Coronary artery (tissue), 2 donors: ENCODE measurements at regions not wholly inside any gene's neighbourhood (a gene's known extent, or its start where the extent isn't known, plus 50 kb on each side); places are given as distances from the start of the nearest gene placed in this dataset.
"Not testable (repeated sequence)": the region's sequence is repeated elsewhere in the genome, so short reads cannot be mapped to it uniquely, and the experiment has no call there.

Experiments used
- DNase-seq: peaks from one replicate; pipeline ENCODE4 v3.0.0-alpha.2; 2017; ENCODE audit warnings: low spot score
- H3K27ac ChIP-seq, 2 donors: fragments of 200-600 bp; sonication (generic); one replicate each; pipeline ENCODE4 v1.5.1; 2016 to 2019
- H3K4me3 ChIP-seq: fragments of 200-600 bp; sonication (generic); 2 replicates; pipeline ENCODE4 v1.5.1; 2016; ENCODE audit warnings: mild to moderate bottlenecking, moderate library complexity
- TF ChIP-seq, protein P1 (sequence below): fragments of 200-600 bp; sonication (generic); IDR thresholded peaks from one replicate; pipeline ENCODE4 v1.5.1; 2019; ENCODE audit warnings: antibody characterized with exemption

DNA sequence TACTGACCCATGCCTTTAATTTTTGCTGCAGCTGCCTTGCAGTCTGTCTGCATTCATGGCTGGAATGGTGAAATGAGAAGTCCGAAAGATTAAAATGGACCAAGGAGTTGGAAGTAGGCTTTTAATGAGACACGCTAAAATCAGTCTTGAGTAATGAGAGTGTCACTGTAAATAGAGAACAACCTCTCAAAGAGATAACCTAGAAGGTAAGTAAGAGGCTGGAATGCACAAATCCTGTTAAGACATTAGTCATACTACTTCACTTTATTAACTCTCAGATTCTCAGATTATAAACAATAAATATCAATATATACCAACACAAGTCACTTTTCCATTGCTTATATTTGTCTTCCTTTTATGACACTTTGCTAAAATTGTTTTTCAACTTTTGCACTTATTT is 880.6 kb upstream of the C9orf72 start:
- TF ChIP-seq, protein P1, sequence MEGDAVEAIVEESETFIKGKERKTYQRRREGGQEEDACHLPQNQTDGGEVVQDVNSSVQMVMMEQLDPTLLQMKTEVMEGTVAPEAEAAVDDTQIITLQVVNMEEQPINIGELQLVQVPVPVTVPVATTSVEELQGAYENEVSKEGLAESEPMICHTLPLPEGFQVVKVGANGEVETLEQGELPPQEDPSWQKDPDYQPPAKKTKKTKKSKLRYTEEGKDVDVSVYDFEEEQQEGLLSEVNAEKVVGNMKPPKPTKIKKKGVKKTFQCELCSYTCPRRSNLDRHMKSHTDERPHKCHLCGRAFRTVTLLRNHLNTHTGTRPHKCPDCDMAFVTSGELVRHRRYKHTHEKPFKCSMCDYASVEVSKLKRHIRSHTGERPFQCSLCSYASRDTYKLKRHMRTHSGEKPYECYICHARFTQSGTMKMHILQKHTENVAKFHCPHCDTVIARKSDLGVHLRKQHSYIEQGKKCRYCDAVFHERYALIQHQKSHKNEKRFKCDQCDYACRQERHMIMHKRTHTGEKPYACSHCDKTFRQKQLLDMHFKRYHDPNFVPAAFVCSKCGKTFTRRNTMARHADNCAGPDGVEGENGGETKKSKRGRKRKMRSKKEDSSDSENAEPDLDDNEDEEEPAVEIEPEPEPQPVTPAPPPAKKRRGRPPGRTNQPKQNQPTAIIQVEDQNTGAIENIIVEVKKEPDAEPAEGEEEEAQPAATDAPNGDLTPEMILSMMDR = no peak

DNA sequence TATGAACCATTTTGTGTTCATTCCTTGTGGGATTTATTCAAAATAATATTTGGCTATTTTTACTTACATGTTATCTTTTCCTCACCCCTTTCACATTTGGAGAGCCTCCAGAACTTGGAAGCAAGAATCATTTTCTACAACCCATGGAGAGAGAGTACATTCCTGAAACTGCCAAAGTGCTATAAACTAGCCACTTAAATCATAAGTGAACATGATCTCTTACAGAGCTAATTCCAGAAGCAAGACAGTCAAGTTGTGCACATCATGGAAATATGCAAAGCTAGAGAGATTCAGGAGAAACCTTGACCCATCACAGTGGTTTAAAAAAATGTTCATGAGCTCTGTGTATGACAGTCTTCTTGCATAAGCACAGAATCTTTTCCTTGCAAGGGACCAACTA is 883.6 kb upstream of the C9orf72 start:
- TF ChIP-seq, protein P1 = no peak
- H3K4me3 ChIP-seq = no peak overlapping the region
- H3K27ac ChIP-seq = no peak overlapping the region
- no peak for DNase-seq

More for the DNA sequence above, 880.6 kb upstream of the C9orf72 start:
- DNase-seq = no peak
- H3K4me3 ChIP-seq = no peak overlapping the region
- no peak overlapping the region for H3K27ac ChIP-seq

DNA sequence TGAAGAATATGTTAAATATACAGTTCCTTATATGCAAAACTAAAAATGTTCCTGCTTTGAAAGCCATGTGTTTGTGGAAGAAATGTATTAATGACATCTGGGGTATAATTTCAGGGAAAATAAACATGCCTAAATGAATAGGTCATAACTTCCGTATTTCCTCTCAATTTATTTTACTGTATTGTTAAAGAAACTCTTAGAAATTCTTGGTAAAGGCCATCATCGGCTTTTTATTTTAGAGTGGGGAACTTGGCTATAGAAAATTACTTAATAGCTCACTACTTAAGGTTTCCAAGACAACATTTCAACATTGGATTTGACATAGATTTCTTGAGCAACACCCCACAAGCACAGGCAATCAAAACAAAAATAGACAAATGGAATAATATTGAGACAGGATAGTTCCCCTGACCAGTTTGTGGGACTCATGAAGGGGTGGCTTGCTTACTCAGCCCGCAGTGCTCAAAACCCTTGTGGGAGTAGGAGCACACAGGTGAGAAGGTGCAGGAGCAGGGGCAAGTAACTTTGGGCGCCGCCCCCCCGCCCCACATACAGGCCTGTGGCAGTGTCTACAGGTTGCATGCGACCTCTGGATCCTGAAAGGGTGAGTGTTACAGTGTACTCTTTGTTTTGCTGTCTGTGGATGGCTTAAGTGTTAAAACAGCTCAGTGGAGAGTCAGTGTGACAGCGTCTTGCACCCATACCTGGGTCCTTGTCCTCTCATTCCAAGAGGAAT is 891.4 kb upstream of the C9orf72 start:
- TF ChIP-seq, protein P1 = no peak
- DNase-seq = no peak
- Histone ChIP-seq H3K27ac (no peak overlapping the region), H3K4me3 (no peak overlapping the region)

DNA sequence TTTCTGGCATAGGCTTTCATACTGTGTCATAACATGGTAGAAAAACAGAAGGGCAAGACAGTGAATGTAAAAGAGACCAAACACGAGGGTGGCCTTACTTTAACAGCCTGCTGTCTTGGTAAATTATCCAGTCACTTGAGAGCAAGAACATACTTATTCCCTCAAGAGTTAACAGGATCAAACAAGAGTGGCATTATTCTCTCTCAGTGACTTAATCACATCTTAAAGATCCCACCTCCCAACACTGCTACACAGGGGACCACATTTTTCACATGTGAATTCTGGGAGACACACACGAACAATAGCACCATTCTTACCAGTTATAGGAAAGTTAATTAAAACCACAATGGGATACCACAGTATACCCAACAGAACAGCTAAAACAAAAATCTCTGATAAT is 898.0 kb upstream of the C9orf72 start:
- TF ChIP-seq, protein P1 = no peak
- Histone ChIP-seq H3K4me3 (no peak overlapping the region), H3K27ac (no peak overlapping the region)
- DNase-seq = no peak

GRCh38 chr9:28487561-28487960 is 914.3 kb upstream of the C9orf72 start:
- H3K4me3 ChIP-seq = no peak overlapping the region
- no peak overlapping the region for H3K27ac ChIP-seq
- DNase-seq = no peak
- TF ChIP-seq, protein P1 = no peak

DNA sequence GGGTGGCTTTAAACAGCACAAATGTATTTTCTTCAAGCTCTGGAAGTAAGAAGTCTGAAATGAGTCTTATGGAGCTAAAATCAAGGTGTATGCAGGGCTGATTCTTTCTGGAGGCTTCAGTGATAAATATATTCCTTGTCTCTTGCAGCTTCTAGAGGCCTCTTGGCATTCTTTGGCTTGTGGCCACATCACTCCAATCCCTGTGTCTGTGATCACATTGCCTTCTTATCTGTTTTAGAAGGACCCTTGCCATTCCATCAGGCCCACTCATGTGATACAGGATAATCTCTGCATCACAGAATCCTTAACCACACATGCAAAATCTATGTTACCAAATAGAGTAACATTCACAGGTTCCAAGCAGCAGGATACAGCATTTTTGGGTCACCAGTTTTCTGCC is 917.8 kb upstream of the C9orf72 start:
- DNase-seq = no peak
- TF ChIP-seq, protein P1 = no peak
- Histone ChIP-seq H3K4me3 (no peak overlapping the region), H3K27ac (no peak overlapping the region)

DNA sequence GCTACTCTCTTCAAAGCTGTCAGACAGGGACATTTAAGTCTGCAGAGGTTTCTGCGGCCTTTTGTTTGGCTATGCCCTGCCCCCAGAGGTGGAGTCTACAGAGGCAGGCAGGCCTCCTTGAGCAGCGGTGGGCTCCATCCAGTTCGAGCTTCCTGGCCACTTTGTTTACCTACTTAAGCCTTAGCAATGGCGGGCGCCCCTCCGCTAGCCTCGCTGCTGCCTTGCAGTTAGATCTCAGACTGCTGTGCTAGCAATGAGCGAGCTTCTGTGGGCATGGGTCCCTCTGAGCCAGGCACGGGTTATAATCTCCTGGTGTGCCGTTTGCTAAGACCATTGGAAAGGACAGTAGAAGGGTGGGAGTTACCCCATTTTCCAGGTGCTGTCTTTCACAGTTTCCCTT is 924.9 kb upstream of the C9orf72 start:
- DNase-seq, H3K27ac ChIP-seq, H3K4me3 ChIP-seq: not testable (repeated sequence)
